HG02588 (cell line): ENCODE measurements at regions not wholly inside any gene's neighbourhood (a gene's known extent, or its start where the extent isn't known, plus 50 kb on each side); places are given as distances from the start of the nearest gene placed in this dataset.
"Not testable (repeated sequence)": the region's sequence is repeated elsewhere in the genome, so short reads cannot be mapped to it uniquely, and the experiment has no call there.

Experiments
- ATAC-seq: cut with Tn5 transposase; IDR thresholded peaks from one replicate; pipeline ENCODE4 v1.9.1; 2021; ENCODE audit warnings: mild to moderate bottlenecking, moderate library complexity; ENCODE audit not compliant: unreplicated experiment

- no peak for ATAC-seq
Observed at GRCh38 chr9:3660936-3661335, 135.1 kb upstream of the RFX3 start.

- ATAC-seq = no peak
Observed at GRCh38 chr9:3659647-3660046, 133.8 kb upstream of the RFX3 start.

- no peak for ATAC-seq
Observed at GRCh38 chr9:3658964-3659363, 133.2 kb upstream of the RFX3 start.

- no peak for ATAC-seq
Observed at GRCh38 chr9:3656224-3656623, 130.4 kb upstream of the RFX3 start.

GRCh38 chr9:3650994-3651622, 125.3 kb upstream of the RFX3 start:
- ATAC-seq = no peak

- ATAC-seq = no peak
Observed at GRCh38 chr9:3648722-3649246, 123.0 kb upstream of the RFX3 start.

- no peak for ATAC-seq
Observed at GRCh38 chr9:3648266-3648665, 122.5 kb upstream of the RFX3 start.

GRCh38 chr9:3647652-3648051, 121.9 kb upstream of the RFX3 start:
- no peak for ATAC-seq

GRCh38 chr9:3646226-3646625, 120.4 kb upstream of the RFX3 start:
- ATAC-seq = no peak

GRCh38 chr9:3642075-3642474, 116.3 kb upstream of the RFX3 start:
- not testable (repeated sequence) for ATAC-seq

GRCh38 chr9:3629495-3629894, 103.7 kb upstream of the RFX3 start:
- ATAC-seq = no peak

- ATAC-seq = no peak
Observed at GRCh38 chr9:3628239-3628638, 102.4 kb upstream of the RFX3 start.

GRCh38 chr9:3608011-3608410, 82.2 kb upstream of the RFX3 start:
- ATAC-seq = peak; percentile 60

- no peak for ATAC-seq
Observed at GRCh38 chr9:3600672-3601071, 74.9 kb upstream of the RFX3 start.

- ATAC-seq = no peak
Observed at GRCh38 chr9:3597792-3598191, 72.0 kb upstream of the RFX3 start.

- no peak for ATAC-seq
Observed at GRCh38 chr9:3586066-3586465, 60.3 kb upstream of the RFX3 start.

- no peak for ATAC-seq
Observed at GRCh38 chr9:3585606-3586005, 59.8 kb upstream of the RFX3 start.

- ATAC-seq = no peak
Observed at GRCh38 chr9:3578786-3579185, 53.0 kb upstream of the RFX3 start.

- no peak for ATAC-seq
Observed at GRCh38 chr9:3576328-3576727, 50.5 kb upstream of the RFX3 start.

- no peak for ATAC-seq
Observed at GRCh38 chr9:3575821-3576220, 50.0 kb upstream of the RFX3 start.
